NCI-H1092 treated with DMSO at 0.1 percent for 48 hours (cell line): ENCODE measurements at regions not wholly inside any gene's neighbourhood (a gene's known extent, or its start where the extent isn't known, plus 50 kb on each side); places are given as distances from the start of the nearest gene placed in this dataset.
"Not testable (repeated sequence)": the region's sequence is repeated elsewhere in the genome, so short reads cannot be mapped to it uniquely, and the experiment has no call there.

Source experiments
- DNase-seq: peaks from one replicate; lab custom pipeline; 2025; lab: John Stamatoyannopoulos, UW

DNA sequence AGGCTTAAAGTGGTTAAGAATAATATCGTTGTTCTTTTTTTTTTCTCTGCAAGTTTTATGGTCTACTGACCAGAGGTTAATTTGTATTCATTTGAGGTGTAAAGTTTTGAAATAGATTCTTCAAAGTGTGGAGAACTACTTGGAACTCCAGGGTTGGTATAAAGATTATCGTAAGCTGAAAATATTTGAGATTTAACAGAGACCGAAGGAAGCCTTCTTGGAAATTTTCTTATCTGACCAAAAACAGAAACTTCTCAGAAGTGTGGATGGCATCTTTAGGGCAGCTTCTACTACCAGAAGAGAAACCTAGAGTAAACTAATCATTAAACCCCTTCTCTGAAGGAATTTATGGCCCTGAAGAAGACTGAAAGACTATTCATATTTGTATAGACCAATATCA is 206.8 kb upstream of the MON1B start:
- no peak for DNase-seq

DNA sequence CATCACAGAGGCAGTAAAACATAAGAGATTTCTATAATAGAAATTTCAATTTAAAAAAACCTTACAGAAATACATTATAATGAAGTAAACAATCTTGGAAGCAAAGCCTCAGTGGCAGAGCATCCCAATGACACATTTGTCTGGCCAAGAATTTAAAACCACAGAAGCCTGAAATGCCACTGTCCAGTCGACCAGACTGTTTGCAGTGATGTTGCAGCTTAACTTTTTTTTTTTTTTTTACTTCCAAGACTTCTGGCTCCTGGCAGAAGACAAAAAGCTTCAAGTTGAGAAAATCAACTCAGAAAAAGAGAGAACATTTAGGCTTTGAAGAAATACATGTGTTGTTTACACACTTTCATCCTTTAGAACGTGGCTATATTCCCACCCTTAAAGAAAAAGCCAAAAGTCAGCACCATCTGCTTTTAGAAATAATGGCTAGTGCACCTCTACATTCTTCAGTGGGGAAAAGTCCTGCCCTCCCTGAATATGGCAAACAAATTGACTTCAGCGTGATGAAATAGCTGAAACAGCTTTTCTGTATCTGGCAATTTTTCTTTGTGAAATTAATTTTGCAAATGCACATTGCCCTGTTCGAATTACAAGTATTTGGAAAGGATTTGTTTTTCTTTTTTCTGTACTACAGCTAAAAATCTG is 205.5 kb upstream of the MON1B start:
- no peak for DNase-seq

DNA sequence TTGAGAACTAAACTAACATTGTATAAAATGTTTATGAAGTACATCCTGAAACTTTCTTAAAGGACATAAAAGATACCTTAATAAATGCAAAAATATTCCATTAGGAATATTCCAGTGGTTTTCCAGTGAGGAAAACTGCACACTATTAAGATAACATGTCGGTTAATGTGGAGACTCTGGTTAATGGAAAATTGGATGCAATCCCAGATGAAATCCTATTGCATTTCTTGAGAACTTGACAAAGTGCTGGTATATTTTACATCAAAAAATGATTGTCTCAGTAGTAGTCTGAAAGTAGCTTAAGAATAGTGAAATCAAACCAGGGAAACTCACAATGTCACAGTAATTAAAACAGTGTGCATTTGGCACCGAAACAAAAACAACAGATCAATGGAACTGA is 202.5 kb upstream of the MON1B start:
- no peak for DNase-seq

DNA sequence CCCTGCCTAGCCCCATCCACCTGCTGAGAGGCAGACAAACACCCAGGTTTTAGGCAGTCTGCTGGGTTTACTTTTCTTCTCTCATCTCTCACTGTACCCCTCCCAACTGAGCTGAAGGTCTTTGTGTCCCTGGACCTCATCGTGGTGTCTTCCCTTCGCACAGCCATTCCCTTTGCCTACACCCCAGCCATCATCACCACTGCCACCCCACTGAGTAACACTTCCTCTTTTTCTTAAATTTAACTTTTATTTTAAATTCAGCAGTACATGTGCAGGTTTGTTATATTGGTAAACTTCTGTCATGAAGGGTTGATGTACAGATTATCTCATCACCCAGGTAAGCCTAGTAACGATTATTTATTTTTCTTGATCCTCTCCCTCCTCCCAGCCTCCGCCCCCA is 188.3 kb upstream of the MON1B start:
- DNase-seq: no peak

DNA sequence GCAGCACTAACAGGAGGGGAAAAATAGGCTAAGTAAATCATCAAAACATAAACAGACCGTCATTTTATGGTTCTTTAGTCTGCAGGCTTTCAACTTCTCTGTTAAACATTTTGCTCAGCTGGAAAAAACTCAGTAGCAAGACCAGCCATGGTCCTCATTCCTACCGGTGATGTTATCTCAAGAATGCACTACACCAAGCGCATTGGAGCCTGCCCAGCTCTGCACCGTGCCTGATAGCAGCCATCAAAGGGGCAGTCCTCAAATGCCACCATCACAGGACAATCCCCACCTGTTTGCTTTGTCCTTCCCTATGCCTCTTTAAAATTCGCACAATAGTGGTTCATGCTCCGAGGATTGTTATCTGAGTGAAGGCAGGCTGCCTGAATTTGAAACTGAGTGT is 181.5 kb upstream of the MON1B start:
- DNase-seq: no peak

DNA sequence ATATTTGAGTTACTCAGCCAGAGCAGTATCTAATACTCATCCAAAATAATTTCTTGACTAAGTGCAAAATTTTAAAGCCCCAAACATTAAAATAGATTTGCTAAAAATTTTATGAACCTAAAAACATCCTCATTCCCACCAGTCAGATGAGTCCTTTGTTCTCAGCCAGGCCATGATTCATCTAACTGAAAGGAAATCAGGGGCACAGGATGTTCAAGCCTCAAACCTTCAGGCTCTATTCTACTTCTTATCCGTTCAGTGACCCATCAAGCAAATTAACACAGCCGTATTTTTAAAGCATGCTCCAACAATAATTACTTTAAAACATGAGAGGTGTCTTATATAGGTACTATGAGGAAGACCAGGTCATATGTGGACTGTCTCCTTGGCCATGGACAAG is 176.5 kb upstream of the MON1B start:
- no peak for DNase-seq

DNA sequence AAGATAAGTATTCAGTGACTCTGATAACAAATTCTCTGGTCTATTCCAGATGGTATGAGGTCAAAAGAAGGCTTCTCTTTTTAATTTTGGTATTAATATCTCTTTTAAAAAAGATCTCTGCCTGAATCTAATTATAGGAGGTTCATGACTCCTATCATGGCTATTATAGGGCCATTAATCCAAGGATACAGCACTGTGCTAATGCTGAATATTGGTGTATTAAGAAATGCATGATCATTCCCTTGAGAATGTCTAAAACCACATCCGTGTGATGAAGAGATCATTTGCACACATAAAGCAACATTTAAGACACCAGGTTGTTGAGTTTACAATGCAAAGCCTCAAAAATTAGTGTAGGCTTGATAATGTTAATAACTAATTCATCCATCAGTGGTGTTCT is 160.4 kb upstream of the MON1B start:
- DNase-seq: no peak

DNA sequence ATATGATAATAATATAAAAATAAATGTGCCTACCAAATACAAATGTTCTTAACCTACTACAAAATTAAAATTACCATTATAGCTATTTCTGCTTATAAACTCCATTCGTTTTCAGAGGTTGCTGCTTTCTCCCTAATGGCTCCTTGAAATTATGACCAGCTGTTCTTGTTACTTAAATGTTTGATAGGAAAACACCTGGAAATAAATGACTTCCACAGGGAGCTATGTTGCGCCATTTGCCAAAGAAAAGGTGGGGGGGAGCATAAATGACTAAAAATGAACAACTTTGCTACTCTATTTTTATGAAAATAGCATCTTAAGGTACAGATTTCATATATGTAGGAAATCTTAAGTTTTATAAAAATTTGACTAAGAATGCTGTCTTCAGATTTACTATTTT is 157.5 kb upstream of the MON1B start:
- no peak for DNase-seq

DNA sequence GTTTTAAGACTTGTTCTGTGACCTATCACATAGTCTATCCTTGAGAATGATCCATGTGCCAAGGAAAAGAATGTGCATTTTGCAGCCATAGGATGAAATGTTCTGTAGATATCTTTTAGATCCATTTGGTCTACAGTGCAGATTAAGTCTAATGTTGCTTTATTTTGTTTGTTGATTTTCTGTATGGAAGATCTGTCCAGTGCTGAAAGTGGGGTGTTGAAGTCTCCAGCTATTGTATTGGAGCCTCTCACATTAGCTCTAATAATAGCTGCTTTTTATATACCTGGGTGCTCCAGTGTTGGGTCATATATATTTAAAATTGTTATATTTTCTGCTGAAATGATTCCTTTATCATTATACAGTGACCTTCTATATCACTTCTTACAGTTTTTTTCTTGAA is 155.6 kb upstream of the MON1B start:
- no peak for DNase-seq

DNA sequence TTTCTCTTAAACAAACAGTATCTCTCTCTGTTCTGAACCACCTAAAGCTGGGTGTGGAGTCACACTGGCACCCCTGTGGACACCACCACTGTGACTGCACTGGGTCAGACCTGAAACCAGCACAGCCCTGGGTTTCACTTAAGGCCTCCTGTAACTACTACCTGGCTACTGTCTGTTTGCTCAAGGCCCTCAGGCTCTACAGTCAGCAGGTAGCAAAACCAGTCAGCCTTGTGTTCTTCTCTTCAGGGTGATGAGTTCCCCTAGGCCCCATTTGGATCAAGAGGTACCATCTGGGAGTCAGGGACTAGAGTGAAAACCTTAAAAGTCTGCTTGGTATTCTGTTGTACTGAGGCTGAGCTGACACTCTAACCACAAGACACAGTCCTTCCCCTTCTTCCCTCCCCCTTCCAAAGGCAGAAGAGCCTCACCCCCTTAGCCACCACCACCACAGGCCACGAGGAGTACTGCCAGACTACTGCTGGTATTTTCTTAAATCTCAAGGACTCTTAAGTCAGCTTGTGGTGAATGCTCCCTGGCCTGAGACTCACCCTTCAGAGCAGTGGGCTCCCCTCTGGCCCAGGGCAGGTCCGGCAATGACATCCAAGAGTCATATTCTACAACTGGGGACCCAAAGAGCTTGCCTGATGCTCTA is 153.2 kb upstream of the MON1B start:
- no peak for DNase-seq

DNA sequence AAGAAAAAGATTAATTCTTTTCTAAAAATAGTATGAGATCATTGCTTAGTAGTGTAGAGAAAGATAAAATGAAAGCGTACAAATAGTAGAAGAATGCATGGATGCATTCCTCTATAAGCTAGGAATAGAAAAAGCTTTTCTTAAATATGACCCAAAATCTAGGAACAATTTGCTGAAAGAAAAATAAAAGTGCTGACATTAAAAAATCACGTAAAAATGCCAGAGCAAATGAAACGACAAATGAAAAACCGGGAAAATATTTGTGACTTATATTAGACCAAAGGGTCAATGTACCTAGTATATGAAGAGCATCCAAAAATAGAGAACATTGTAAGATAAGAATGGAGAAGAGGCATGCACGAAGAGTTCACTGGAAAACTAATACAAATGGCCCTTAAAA is 149.5 kb upstream of the MON1B start:
- DNase-seq: no peak

DNA sequence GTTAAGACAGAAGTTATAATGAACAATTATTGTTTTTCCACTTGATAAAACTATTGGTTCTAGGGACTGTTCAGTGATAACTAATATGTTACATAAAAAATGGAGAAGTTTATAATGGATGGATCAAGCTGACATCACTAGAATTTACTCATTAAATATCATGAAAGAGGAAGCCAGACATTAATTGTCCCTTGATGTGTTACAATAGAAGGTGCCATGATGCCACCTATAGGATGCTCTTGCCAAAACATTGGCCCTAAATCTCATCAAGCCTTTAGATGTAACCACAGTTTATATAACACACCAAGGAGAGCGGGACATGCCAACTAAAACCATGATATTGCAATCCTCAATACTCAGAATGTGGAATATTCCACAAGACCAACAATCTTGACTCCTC is 147.9 kb upstream of the MON1B start:
- DNase-seq: peak; percentile 19

DNA sequence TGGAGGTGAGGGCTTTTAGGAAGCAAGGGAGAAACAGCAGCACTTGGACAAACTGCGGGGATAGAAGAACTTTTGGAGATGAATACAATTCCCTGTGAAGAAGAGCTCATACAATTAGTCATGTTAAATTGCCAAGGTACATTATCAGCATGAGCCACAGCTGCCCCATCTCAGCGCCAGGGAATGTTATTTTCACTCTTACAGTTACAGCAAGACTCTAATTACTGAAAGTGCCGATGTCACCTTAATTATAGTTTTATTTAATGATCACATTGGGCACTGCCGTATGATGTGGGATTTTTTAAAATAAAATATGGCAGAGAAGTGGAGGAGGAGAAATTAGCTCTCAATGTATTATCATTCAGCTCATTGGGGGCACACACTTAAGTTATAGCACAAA is 144.8 kb upstream of the MON1B start:
- no peak for DNase-seq

DNA sequence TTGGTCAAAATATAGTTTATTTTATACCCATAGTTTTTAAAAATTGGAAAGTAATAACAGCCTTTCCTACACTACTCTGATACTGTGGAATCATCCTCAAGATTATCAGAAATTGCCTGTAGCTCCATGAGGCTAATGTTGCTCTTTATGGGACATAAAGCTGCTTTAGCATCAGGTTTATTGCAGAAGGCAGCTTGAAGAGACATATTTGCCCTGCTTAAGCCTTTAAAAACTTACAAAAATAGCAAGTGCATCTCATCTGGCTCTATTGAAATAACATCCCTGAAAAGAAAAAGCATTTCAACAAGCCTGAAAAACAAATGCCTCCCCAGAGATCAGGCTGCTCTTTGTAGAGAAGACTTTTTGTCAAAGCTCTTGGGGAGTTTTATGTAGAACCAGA is 142.9 kb upstream of the MON1B start:
- DNase-seq: no peak

DNA sequence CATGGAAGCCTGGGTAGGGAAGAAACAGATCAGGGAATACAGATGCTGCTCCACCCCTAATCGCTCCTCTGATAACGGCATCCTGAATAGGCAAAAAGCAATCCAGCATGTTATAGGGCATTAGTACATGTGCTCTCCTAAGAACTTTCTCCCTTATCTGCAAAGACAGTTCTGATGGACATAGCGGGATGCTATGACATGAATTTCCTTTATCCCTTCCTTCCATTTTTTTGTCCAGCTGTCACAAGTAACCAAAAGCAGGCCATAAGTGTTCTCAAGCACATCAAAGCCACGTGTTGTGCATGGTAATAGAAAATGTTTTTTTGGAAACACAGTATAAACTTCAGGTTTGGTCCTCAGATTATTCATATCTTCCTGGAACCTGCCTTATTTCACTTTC is 141.4 kb upstream of the MON1B start:
- no peak for DNase-seq

DNA sequence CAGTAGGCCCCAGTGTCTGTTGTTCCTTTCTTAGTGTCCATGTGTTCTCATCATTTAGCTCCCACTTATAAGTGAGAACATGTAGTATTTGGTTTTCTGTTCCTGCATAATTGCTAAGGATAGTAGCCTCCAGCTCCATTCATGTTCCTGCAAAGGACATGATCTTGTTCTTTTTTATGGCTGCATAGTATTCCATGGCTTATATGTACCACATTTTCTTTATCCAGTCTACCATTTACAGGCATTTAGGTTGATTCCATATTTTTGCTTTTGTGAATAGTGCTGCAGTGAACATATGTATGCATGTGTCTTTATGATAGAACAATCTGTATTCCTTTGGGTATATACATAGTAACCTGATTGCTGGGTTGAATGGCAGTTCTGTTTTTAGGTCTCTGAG is 134.4 kb upstream of the MON1B start:
- not testable (repeated sequence) for DNase-seq

DNA sequence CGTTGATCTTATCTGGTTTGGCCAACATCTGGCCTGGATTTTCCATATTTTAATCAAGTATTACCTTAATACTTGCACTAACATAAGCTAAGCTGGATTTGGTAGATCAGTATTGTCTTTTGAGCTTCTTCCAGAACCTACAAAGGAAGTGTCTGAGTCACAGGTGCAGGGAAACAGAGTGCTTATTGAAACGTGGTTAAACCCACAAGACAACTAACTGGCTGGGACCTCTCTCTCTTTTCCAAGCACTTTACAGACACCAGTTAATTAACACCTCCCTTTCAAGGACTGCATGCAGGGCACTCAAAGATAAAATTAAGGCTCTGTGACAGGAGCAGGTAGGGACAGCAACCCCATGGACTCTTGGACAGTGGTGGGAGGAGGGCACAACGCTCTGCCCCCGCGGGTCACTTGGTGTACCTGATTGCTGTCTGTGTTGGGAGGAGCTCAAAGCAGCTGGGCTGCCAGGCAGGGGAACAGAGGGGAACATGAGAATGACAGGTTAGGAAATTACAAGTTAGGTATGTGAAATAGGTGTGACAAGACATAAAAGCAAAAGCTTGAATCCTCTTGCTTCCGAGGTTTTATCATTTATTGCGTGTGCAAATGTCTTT is 133.7 kb upstream of the MON1B start:
- no peak for DNase-seq

DNA sequence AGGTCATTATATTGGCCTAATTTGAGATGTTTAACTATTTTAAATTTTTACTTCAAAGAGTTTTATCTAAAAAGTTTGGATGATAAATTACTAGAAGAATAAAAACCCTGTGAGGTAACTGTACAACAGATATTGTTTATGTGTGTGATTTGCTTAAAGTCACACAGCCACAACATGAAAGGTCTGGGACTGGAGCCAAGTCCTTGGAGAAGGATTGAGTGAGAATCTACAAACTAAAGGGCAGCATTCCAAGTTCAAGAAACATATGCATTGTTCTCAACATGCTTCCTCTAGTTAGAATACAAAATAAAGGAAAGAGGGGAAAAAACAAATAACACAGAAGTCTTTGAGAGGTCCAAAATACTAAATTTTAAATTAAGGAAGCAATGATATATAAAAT is 131.5 kb upstream of the MON1B start:
- no peak for DNase-seq

DNA sequence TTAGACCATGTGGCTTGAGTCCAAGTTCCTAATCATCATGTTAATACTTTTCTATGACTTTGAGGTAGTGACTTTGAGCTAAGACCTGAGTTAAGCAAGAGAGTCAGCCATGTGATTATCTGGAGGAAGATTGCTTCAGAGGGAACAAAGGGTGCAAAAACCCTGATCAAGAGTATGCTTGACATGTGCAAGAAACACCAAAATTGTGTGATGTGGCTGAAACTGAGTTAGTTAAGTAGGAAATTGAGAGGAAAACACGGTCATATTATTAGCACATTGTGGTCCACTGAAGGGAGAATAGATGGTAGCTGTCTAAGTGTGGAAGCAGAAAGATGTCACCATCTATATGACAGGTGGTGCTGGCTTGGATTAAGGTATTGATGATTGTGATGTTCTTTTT is 130.4 kb upstream of the MON1B start:
- no peak for DNase-seq

DNA sequence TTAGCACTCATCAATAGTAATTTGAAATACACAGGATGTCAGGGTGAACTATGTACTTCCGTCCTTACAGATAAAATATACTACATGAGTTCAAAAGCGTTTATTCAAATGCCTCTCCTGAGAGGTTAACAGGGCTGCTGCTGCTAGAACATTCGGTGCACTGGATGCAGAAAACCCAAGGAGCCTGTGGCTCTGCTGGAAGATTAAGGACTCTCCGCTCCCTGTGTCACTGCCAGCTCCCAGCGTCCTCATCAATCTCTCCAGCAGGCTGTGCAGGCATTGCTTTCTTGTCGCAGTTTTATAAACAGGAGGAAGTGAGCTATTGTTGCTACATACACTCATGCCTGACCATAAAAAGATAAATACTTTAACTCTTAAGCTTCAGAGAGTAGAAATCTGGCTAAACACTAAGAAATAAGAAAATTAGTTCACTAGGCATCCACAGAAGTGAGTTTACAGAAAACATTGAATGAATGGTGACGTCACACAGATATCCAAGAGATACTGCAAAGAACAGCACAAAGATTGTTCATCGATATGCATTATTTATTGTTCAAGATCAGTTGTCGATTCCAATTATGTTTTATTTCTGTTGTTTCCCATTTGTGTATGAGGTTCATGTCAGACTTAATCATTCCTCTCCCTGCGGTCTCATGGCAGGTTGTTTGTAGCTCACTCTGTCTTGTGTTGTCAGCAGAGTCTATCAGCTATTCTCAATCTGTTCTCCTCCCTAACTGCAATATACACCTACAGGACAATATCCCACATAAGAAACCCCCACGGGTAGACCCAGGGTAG is 127.9 kb upstream of the MON1B start:
- DNase-seq: no peak

DNA sequence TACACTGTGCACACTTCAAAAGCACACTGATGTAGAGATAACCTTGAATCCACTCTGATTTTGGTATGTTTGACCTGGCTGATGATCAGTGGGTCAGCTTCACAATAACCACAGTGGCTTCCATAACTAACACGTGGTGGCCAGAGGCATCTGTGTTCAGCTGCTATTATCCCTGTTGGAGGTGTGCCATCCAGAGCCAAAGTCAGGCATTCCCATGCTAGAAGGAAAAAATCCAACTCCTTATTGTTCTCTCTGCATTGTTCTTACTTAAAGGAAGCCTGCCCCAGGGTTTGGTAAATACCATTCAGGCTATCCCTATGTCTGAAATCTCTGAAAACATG is 127.3 kb upstream of the MON1B start:
- no peak for DNase-seq

DNA sequence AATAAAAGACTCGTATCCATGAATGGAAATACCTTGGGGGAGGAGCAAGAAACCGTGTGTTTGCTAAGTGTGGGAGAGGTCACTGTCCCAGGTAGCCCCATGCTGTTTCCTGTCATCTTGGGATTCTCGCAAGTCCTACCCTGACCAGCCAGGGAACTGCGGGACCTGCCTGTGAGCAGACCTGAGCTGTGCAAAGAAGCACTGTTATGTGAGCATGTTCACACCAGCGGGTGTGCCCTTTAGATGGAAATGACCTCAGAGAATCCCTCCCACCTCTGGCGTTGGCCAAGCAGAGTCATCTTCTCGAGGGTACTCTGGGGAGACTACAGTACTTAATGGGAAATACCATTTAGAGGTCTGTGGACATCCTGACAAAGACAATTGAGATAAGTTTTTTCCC is 127.0 kb upstream of the MON1B start:
- no peak for DNase-seq

DNA sequence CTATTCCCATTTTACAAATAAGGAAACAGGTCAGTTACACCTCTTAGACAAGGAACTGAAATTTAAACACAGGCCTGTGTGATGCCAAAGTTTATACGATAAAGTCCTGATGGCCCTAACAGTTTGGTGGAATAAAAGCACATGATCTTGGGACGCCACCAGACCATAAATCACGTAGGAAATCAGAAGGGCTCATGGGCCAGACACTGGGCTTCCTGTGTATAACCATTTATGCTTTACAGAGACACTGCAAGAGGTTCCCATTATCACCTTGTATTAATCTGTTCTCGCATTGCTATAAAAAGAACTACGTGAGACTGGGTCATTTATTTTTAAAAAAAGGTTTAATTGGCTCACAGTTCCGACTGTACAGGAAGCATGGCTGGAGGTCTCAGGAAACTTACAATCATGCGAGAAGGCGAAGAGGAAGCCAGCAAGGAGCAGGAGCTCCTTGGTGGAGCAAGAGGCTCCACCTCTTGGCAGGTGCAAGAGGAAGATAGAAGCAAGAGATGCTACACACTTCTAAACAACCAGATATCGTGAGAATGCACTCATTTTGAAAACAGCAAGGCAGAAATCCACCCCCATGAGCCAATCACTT is 124.0 kb upstream of the MON1B start:
- DNase-seq: no peak
